ENCODE measurements at regions not wholly inside any gene's neighbourhood (a gene's known extent, or its start where the extent isn't known, plus 50 kb on each side); places are given as distances from the start of the nearest gene placed in this dataset.

DNA sequence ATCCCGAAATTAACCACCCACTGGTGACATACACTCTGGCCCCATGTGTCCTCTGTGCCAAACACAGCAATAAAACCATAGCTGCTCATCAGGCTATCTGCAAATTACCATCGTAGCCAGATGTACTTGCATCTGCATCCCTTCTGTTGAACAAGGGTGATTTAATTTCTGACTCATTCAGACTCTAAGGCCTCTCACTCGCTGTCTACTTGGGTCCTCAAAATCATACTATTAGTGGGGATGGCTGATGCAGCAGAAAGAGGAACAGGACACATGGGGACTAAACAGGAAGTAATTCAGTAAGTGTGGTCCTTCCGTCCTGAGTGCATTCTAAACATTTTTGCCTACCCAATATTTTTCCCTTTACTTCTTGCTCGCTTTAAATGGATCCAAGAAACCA is 2275.0 kb upstream of the PCDH20 start (continued):
- TF ChIP-seq, protein P1, sequence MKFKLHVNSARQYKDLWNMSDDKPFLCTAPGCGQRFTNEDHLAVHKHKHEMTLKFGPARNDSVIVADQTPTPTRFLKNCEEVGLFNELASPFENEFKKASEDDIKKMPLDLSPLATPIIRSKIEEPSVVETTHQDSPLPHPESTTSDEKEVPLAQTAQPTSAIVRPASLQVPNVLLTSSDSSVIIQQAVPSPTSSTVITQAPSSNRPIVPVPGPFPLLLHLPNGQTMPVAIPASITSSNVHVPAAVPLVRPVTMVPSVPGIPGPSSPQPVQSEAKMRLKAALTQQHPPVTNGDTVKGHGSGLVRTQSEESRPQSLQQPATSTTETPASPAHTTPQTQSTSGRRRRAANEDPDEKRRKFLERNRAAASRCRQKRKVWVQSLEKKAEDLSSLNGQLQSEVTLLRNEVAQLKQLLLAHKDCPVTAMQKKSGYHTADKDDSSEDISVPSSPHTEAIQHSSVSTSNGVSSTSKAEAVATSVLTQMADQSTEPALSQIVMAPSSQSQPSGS (CRISPR knock-in tag; IDR thresholded peaks at IDR 0.05; ENCODE audit: borderline replicate concordance, low read depth) = no peak
- TF ChIP-seq, protein P2, sequence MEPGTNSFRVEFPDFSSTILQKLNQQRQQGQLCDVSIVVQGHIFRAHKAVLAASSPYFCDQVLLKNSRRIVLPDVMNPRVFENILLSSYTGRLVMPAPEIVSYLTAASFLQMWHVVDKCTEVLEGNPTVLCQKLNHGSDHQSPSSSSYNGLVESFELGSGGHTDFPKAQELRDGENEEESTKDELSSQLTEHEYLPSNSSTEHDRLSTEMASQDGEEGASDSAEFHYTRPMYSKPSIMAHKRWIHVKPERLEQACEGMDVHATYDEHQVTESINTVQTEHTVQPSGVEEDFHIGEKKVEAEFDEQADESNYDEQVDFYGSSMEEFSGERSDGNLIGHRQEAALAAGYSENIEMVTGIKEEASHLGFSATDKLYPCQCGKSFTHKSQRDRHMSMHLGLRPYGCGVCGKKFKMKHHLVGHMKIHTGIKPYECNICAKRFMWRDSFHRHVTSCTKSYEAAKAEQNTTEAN (CRISPR knock-in tag; IDR thresholded peaks at IDR 0.05) = no peak
- TF ChIP-seq NFE2L1 (CRISPR knock-in tag; IDR thresholded peaks at IDR 0.05) (no peak), GTF2I (CRISPR knock-in tag; conservative IDR thresholded peaks at IDR 0.05) (no peak), CREM (CRISPR knock-in tag; IDR thresholded peaks at IDR 0.05) (no peak), TCF7 (CRISPR knock-in tag; IDR thresholded peaks at IDR 0.05; ENCODE audit: low read depth) (no peak), JUN (CRISPR knock-in tag; IDR thresholded peaks at IDR 0.05) (no peak)
- TF ChIP-seq, protein P3, sequence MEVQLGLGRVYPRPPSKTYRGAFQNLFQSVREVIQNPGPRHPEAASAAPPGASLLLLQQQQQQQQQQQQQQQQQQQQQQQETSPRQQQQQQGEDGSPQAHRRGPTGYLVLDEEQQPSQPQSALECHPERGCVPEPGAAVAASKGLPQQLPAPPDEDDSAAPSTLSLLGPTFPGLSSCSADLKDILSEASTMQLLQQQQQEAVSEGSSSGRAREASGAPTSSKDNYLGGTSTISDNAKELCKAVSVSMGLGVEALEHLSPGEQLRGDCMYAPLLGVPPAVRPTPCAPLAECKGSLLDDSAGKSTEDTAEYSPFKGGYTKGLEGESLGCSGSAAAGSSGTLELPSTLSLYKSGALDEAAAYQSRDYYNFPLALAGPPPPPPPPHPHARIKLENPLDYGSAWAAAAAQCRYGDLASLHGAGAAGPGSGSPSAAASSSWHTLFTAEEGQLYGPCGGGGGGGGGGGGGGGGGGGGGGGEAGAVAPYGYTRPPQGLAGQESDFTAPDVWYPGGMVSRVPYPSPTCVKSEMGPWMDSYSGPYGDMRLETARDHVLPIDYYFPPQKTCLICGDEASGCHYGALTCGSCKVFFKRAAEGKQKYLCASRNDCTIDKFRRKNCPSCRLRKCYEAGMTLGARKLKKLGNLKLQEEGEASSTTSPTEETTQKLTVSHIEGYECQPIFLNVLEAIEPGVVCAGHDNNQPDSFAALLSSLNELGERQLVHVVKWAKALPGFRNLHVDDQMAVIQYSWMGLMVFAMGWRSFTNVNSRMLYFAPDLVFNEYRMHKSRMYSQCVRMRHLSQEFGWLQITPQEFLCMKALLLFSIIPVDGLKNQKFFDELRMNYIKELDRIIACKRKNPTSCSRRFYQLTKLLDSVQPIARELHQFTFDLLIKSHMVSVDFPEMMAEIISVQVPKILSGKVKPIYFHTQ (CRISPR knock-in tag; IDR thresholded peaks at IDR 0.05) = no peak

DNA sequence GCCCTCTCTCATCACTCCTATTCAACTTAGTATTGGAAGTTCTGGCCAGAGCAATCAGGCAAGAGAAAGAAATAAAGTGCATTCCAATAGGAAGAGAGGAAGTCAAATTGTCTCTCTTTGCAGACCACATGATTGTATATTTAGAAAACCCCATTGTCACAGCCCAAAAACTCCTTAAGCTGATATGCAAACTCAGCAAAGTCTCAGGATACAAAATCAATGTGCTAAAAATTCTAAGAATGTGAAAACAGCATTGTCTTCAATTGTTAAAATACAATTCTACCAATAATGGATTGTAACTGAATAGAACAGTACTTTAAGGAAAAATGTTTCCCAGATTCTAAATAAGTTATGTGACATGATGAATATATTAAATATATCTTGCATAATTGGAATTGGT is 2269.2 kb upstream of the PCDH20 start:
- ChIA-PET POLR2A (no interaction called here), CTCF (no interaction called here)
- H3K4me3 Mint-ChIP-seq = no peak overlapping the region
- peaks cover 25% of the 10 kb centered on the region for H3K4me1 Mint-ChIP-seq
- no peak overlapping the region for H3K27ac Mint-ChIP-seq
- DNase-seq (ENCODE audit: low spot score) (no peak), ATAC-seq (no peak)
- H3K27me3 Mint-ChIP-seq (ENCODE audit: low read depth) = 0 out of 2 replicates have a peak, but pooled peaks cover 3% of the 10 kb centered on the region
- H3K9me3 Mint-ChIP-seq = peaks cover 28% of the 10 kb centered on the region
- TF ChIP-seq, protein P4, sequence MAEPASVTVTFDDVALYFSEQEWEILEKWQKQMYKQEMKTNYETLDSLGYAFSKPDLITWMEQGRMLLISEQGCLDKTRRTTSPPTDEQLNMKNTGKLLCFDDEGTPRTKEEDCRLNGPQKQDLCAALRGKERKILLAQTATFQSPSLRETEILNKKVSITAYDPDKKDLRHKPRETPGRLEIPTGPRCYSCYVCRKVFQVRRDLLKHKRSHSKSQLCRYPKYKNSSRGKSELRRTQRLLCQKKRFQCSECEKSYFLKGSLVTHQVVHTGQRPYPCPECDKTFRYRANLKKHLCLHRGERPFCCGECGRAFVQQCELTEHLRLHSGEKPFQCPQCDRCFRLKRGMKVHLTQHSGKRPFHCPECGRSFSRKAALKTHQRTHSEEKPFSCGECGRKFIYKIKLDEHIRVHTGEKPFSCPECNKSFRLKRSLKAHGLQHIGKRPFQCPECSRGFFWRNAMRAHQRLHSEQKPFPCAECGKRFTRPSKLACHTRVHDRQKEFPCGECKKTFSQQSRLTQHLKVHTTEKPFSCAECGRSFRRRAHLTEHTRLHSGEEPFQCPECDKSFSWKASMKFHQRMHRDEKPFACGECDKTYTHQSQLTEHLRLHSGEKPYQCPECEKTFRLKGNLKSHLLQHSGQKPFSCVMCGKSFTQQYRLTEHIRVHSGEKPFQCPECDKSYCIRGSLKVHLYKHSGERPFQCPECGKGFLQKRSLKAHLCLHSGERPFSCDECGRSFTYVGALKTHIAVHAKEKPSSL (CRISPR knock-in tag; conservative IDR thresholded peaks at IDR 0.05) = no peak
- TF ChIP-seq, protein P5, sequence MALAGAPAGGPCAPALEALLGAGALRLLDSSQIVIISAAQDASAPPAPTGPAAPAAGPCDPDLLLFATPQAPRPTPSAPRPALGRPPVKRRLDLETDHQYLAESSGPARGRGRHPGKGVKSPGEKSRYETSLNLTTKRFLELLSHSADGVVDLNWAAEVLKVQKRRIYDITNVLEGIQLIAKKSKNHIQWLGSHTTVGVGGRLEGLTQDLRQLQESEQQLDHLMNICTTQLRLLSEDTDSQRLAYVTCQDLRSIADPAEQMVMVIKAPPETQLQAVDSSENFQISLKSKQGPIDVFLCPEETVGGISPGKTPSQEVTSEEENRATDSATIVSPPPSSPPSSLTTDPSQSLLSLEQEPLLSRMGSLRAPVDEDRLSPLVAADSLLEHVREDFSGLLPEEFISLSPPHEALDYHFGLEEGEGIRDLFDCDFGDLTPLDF (CRISPR knock-in tag; IDR thresholded peaks at IDR 0.05) = no peak
- TF ChIP-seq, protein P6, sequence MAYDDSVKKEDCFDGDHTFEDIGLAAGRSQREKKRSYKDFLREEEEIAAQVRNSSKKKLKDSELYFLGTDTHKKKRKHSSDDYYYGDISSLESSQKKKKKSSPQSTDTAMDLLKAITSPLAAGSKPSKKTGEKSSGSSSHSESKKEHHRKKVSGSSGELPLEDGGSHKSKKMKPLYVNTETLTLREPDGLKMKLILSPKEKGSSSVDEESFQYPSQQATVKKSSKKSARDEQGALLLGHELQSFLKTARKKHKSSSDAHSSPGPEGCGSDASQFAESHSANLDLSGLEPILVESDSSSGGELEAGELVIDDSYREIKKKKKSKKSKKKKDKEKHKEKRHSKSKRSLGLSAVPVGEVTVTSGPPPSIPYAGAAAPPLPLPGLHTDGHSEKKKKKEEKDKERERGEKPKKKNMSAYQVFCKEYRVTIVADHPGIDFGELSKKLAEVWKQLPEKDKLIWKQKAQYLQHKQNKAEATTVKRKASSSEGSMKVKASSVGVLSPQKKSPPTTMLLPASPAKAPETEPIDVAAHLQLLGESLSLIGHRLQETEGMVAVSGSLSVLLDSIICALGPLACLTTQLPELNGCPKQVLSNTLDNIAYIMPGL (CRISPR knock-in tag; IDR thresholded peaks at IDR 0.05) = no peak
- TF ChIP-seq, protein P7, sequence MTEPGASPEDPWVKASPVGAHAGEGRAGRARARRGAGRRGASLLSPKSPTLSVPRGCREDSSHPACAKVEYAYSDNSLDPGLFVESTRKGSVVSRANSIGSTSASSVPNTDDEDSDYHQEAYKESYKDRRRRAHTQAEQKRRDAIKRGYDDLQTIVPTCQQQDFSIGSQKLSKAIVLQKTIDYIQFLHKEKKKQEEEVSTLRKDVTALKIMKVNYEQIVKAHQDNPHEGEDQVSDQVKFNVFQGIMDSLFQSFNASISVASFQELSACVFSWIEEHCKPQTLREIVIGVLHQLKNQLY (CRISPR knock-in tag; IDR thresholded peaks at IDR 0.05) = no peak
- TF ChIP-seq SMAD3 (CRISPR knock-in tag; IDR thresholded peaks at IDR 0.05; ENCODE audit: borderline replicate concordance) (no peak), SMAD4 (CRISPR knock-in tag; IDR thresholded peaks at IDR 0.05) (no peak)
- TF ChIP-seq, protein P8, sequence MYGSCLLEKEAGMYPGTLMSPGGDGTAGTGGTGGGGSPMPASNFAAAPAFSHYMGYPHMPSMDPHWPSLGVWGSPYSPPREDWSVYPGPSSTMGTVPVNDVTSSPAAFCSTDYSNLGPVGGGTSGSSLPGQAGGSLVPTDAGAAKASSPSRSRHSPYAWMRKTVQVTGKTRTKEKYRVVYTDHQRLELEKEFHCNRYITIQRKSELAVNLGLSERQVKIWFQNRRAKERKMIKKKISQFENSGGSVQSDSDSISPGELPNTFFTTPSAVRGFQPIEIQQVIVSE (CRISPR knock-in tag; IDR thresholded peaks at IDR 0.05; ENCODE audit: borderline replicate concordance) = no peak
- H3K36me3 Mint-ChIP-seq = peaks cover 21% of the 10 kb centered on the region
